Kidney (tissue), 13 donors: ENCODE measurements at regions not wholly inside any gene's neighbourhood (a gene's known extent, or its start where the extent isn't known, plus 50 kb on each side); places are given as distances from the start of the nearest gene placed in this dataset.

Experiments
- DNase-seq, 5 donors: peaks; one replicate each; pipeline ENCODE4 v3.0.0-alpha.2; 2013 to 2020
- FAIRE-seq: peaks from 2 replicates; lab custom pipeline; 2012; peaks lifted over from hg19 to GRCh38; lab: Jason Lieb, UNC
- H3K27ac ChIP-seq, 2 donors: one replicate each; pipeline ENCODE4 v1.7.0; 2013; ENCODE audit warnings: low read depth in 2 of 2, low read length in 2 of 2, inconsistent platforms in 1 of 2
- H3K27me3 ChIP-seq: one replicate; pipeline ENCODE4 v1.7.1; 2013; ENCODE audit warnings: low read length, inconsistent platforms; ENCODE audit not compliant: control insufficient read depth, insufficient read depth
- H3K36me3 ChIP-seq, 3 donors: one replicate each; pipeline versions ENCODE4 v1.7.0 to v1.7.1; 2013; ENCODE audit warnings: low read length in 3 of 3, control low read depth in 1 of 3, inconsistent platforms in 1 of 3; ENCODE audit not compliant: insufficient read depth in 3 of 3, control insufficient read depth in 2 of 3
- H3K4me1 ChIP-seq, 3 donors: one replicate each; pipeline versions ENCODE4 v1.7.0 to v1.7.1; 2013; ENCODE audit warnings: low read length in 3 of 3, inconsistent platforms in 1 of 3, low read depth in 1 of 3; ENCODE audit not compliant: control insufficient read depth in 2 of 3, insufficient read depth in 2 of 3
- H3K4me3 ChIP-seq, 3 donors: one replicate each; pipeline versions ENCODE4 v1.7.0 to v1.8.1; 2013; ENCODE audit warnings: low read length in 3 of 3, control low read depth in 1 of 3, inconsistent platforms in 1 of 3
- H3K9ac ChIP-seq, 3 donors: one replicate each; pipeline versions ENCODE4 v1.7.0 to v1.7.1; 2013; ENCODE audit warnings: low read length in 3 of 3, control low read depth in 1 of 3, inconsistent platforms in 1 of 3
- H3K9me3 ChIP-seq, 3 donors: one replicate each; pipeline versions ENCODE4 v1.7.0 to v1.7.1; 2013; ENCODE audit warnings: low read length in 3 of 3, control low read depth in 1 of 3, inconsistent platforms in 1 of 3; ENCODE audit not compliant: control insufficient read depth in 2 of 3, insufficient read depth in 1 of 3
- CTCF ChIP-seq: IDR thresholded peaks from 3 replicates; pipeline ENCODE4 v1.5.1; 2012; ENCODE audit warnings: mild to moderate bottlenecking, moderate library complexity, borderline replicate concordance; ENCODE audit not compliant: insufficient read depth; ENCODE audit errors: extremely low read depth
- intact Hi-C: fragments of 100-400 bp; cut with DNase I; formaldehyde crosslinking; loops from one replicate; pipeline ENCODE4 v1.11.1; 2022
- donor health status: control.
- donor health status: control.
- donor health status: control.
- donor health status: control.
- donor health status: control.
- donor health status: DM: yes; HTN: yes; CAD: no.
- donor health status: Normal renal cell carcinoma (clear cell type).

DNA sequence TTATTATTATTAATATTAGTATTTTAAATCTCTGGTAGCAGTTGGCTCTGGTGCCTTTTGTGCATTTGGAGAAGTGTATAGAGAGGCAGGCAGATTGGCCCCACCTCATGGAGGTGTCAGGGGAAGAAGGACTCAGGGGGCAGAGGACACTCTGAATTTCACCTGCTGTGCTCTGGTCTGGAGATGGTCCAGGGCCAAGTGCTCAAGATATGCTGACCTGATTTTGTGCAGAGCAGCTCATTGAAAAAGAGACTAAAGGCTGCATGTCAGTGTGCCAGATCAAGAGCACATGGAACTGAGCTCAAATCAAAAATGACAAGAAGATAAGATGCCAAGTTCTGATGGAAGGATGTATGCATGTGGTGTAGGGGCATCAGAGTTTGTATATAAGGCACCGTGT lies 323.6 kb upstream of the TNP1 start:
- Histone ChIP-seq H3K4me3 (no peak overlapping the region), H3K27me3 (no peaks in the 10 kb centered on the region), H3K9ac (no peak overlapping the region), H3K9me3 (no peaks in the 10 kb centered on the region), H3K36me3 (no peaks in the 10 kb centered on the region), H3K4me1 (no peaks in the 10 kb centered on the region), H3K27ac (no peak overlapping the region)
- FAIRE-seq (no peak), DNase-seq (no peak)
- no peak for TF ChIP-seq CTCF
- intact Hi-C loops = loop anchor here (10.0 kb wide), 1 partner anchor 489 kb away; the partner anchor contains the start of gene IGFBP5

DNA sequence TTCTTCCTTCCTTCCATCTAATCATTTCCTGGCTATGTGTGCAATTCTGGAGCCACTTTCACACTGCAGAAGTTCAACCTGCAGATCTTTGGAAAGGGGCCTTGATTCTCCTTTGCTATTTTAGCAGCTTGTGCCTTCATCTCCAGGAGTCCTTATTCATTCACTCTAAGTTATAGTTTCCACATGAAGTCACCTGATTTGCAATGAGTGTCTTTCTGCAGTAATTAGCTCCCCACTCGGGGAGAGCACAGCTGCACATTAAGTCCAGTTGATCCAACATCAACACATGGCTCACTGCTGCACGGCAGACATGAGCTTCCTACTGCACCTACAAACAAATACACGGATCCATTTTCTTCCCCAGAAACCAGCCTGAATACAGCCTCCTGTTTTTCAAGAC lies 323.1 kb upstream of the TNP1 start:
- DNase-seq = no peak
- intact Hi-C loops = loop anchor here (10.0 kb wide), 1 partner anchor 488 kb away; the partner anchor contains the start of gene IGFBP5
- Histone ChIP-seq H3K4me1 (no peaks in the 10 kb centered on the region), H3K9ac (no peak overlapping the region), H3K4me3 (no peak overlapping the region), H3K27me3 (no peaks in the 10 kb centered on the region), H3K36me3 (no peaks in the 10 kb centered on the region), H3K9me3 (no peaks in the 10 kb centered on the region), H3K27ac (no peak overlapping the region)
- no peak for FAIRE-seq
- TF ChIP-seq CTCF = no peak

GRCh38 chr2:217181512-217181911 lies 321.6 kb upstream of the TNP1 start:
- intact Hi-C loops = loop anchor here (10.0 kb wide), 1 partner anchor 487 kb away; the partner anchor contains the start of gene IGFBP5
- FAIRE-seq = no peak
- no peak for DNase-seq

More at GRCh38 chr2:217181512-217181911, 321.6 kb upstream of the TNP1 start:
- no peaks in the 10 kb centered on the region for H3K27me3 ChIP-seq
- H3K4me1 ChIP-seq = no peaks in the 10 kb centered on the region
- no peaks in the 10 kb centered on the region for H3K36me3 ChIP-seq
- no peak for TF ChIP-seq CTCF
- H3K9ac ChIP-seq = no peak overlapping the region
- no peak overlapping the region for H3K4me3 ChIP-seq
- H3K9me3 ChIP-seq = no peaks in the 10 kb centered on the region
- no peak overlapping the region for H3K27ac ChIP-seq
